ENCODE measurements at regions not wholly inside any gene's neighbourhood (a gene's known extent, or its start where the extent isn't known, plus 50 kb on each side); places are given as distances from the start of the nearest gene placed in this dataset.

GRCh38 chr6:97473979-97474378, 191.0 kb upstream of the MMS22L start:
- TF ChIP-seq CTCF (IDR thresholded peaks at IDR 0.05) (no peak), RAD21 (IDR thresholded peaks at IDR 0.05; ENCODE audit: low read length) (no peak), MXI1 (IDR thresholded peaks at IDR 0.05; ENCODE audit: low read depth, low read length) (no peak)
